ENCODE measurements at regions not wholly inside any gene's neighbourhood (a gene's known extent, or its start where the extent isn't known, plus 50 kb on each side); places are given as distances from the start of the nearest gene placed in this dataset.

DNA sequence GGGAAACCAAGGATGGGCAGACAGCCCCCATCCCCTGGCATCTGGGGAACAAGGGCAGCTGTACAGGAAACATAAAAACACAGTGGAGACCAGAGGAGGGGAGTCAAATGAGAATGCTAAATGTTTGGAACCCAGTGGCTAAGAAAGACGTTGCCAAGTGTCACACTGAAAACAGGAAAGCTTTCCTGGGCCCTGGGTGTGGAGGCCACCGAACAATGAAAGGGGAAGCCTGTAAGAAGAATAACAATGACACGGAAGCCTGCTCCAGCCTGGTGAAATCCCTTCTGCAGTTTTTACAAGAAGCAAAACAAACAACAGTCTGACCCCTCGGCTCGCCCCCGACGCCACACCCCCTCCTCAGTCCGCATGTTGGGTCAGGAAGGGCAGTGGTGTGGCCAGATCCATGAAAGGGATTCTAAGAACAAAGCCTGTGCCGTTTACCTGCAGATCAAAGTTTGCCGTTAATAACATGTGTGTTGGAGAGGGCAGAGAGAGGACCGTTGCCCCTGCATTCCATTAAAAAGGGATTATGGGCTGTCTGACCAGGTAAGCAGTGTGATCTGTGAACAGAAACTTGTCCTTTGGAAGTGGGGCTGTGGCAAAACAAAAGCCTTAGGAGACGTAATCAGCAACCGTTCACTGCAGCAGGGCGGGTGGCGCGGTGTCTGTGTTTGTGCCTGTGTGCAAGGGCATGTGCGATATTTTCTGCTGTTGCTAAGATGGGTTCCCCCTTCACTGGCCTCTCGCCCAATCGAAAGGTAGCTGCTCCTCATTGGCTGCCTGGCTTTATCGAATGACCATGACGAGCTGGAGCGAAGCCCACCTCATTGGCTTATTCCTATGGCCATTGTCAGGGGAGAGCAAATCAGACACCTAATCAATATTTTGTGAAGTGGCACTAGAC, 113.7 kb upstream of the BLID start:
- Histone ChIP-seq H4K8ac (ENCODE audit: low read depth, low read length) (no peak overlapping the region), H2AK5ac (ENCODE audit: low read length) (no peak overlapping the region), H2BK5ac (ENCODE audit: low read depth, low read length, poor library complexity) (no peak overlapping the region), H3K23ac (ENCODE audit: low read length) (no peak overlapping the region), H3K4me3 (ENCODE audit: low read depth, low read length) (no peak overlapping the region), H4K91ac (ENCODE audit: low read depth, low read length) (no peak overlapping the region), H3K9ac (ENCODE audit: low read length) (no peak overlapping the region), H2BK120ac (ENCODE audit: insufficient read depth, low read length, poor library complexity) (no peak overlapping the region), H3K27ac (ENCODE audit: low read depth, low read length) (no peak overlapping the region), H4K12ac (ENCODE audit: low read depth, low read length) (no peak overlapping the region), H3K9me3 (ENCODE audit: insufficient read depth, low read depth, low read length) (no peaks in the 10 kb centered on the region), H3K4me2 (ENCODE audit: low read length) (no peak overlapping the region), H3K79me2 (ENCODE audit: control insufficient read depth, insufficient read depth, low read length, poor library complexity) (no peaks in the 10 kb centered on the region), H2AFZ (ENCODE audit: insufficient read depth, low read length, poor library complexity) (no peak overlapping the region), H3K4ac (ENCODE audit: low read depth, low read length) (no peak overlapping the region), H2BK12ac (ENCODE audit: low read length) (no peak overlapping the region), H3K4me1 (ENCODE audit: control insufficient read depth in 1 of 2, insufficient read depth in 2 of 2, low read length in 2 of 2) (no peaks in the 10 kb centered on the region), H3K79me1 (ENCODE audit: low read length) (no peaks in the 10 kb centered on the region), H3K14ac (ENCODE audit: low read length) (no peak overlapping the region), H3K36me3 (ENCODE audit: control insufficient read depth in 1 of 2, insufficient read depth in 2 of 2, low read length in 2 of 2) (no peaks in the 10 kb centered on the region), H3K18ac (ENCODE audit: low read length) (no peak overlapping the region), H3K27me3 (ENCODE audit: insufficient read depth, low read length) (no peaks in the 10 kb centered on the region)
- no peak for DNase-seq
- WGBS (ENCODE audit: extremely low coverage, insufficient coverage, insufficient read length), result no CpG with 5 or more reads among the region's 22 CpGs

DNA sequence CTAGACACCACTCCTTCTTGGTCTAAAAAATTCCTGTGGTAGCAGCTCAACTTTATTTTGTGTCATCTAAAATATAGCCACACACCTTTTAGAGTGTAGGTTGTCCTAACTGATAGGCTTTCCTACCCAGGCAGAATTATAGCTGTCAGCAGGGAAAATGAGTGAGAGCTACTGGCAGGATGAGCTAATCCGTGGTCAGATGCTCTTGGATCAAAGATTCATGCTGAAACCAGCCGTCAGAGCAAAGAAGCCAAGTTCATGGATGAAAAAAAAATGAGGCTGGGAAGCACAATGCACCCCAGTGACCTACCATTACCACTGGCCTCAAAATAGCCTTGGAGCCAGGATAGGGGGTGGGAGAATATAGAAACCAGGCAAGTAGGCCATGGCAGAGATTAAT, 113.1 kb upstream of the BLID start:
- no peak overlapping the region for H2BK5ac ChIP-seq (ENCODE audit: low read depth, low read length, poor library complexity)
- H2BK12ac ChIP-seq (ENCODE audit: low read length), result no peak overlapping the region
- H3K27ac ChIP-seq (ENCODE audit: low read depth, low read length), result no peak overlapping the region
- no peak overlapping the region for H3K18ac ChIP-seq (ENCODE audit: low read length)
- no peaks in the 10 kb centered on the region for H3K36me3 ChIP-seq (ENCODE audit: control insufficient read depth in 1 of 2, insufficient read depth in 2 of 2, low read length in 2 of 2)
- H4K91ac ChIP-seq (ENCODE audit: low read depth, low read length), result no peak overlapping the region
- H2AFZ ChIP-seq (ENCODE audit: insufficient read depth, low read length, poor library complexity), result no peak overlapping the region
- no peaks in the 10 kb centered on the region for H3K79me1 ChIP-seq (ENCODE audit: low read length)
- no peak overlapping the region for H2AK5ac ChIP-seq (ENCODE audit: low read length)
- no peaks in the 10 kb centered on the region for H3K27me3 ChIP-seq (ENCODE audit: insufficient read depth, low read length)
- H3K4me1 ChIP-seq (ENCODE audit: control insufficient read depth in 1 of 2, insufficient read depth in 2 of 2, low read length in 2 of 2), result no peaks in the 10 kb centered on the region
- H3K9me3 ChIP-seq (ENCODE audit: insufficient read depth, low read depth, low read length), result no peaks in the 10 kb centered on the region
- H3K4ac ChIP-seq (ENCODE audit: low read depth, low read length), result no peak overlapping the region
- H2BK120ac ChIP-seq (ENCODE audit: insufficient read depth, low read length, poor library complexity), result no peak overlapping the region
- H3K4me3 ChIP-seq (ENCODE audit: low read depth, low read length), result no peak overlapping the region
- no peak overlapping the region for H4K12ac ChIP-seq (ENCODE audit: low read depth, low read length)
- DNase-seq, result no peak
- no peak overlapping the region for H3K23ac ChIP-seq (ENCODE audit: low read length)
- H3K14ac ChIP-seq (ENCODE audit: low read length), result no peak overlapping the region
- no peak overlapping the region for H4K8ac ChIP-seq (ENCODE audit: low read depth, low read length)
- no peak overlapping the region for H3K9ac ChIP-seq (ENCODE audit: low read length)
- H3K79me2 ChIP-seq (ENCODE audit: control insufficient read depth, insufficient read depth, low read length, poor library complexity), result no peaks in the 10 kb centered on the region
- no CpG with 5 or more reads among the region's 2 CpGs for WGBS (ENCODE audit: extremely low coverage, insufficient coverage, insufficient read length)
- no peak overlapping the region for H3K4me2 ChIP-seq (ENCODE audit: low read length)

DNA sequence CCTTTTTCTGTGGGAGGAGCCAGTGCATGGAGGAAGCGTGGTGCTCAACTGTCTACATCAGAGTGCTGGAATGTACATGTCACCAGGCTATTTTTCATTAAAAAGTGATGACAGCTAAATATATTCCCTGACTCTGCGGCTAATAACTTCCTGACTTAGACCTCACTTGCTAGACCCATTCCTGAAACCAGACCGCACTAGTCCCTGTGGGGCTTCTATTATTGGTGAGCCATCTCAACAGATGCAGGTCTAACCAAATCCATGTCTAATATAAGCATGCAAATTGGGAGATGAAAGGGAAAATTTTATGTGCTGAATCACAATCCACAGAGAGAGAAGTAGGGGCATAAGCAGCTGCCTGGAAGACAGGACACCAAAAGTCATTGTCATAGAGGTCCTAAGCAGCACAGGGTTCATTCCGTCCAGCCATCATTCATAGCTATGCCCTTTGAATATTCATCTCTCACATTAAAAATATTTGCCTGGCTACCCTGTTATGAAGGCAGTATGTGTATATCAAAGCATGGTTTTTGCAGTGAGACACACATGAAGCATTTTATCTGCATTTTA, 110.9 kb upstream of the BLID start:
- H3K18ac ChIP-seq (ENCODE audit: low read length), result no peak overlapping the region
- no peak overlapping the region for H3K4me2 ChIP-seq (ENCODE audit: low read length)
- no peak overlapping the region for H3K14ac ChIP-seq (ENCODE audit: low read length)
- no peak overlapping the region for H2BK12ac ChIP-seq (ENCODE audit: low read length)
- H2AK5ac ChIP-seq (ENCODE audit: low read length), result no peak overlapping the region
- no peaks in the 10 kb centered on the region for H3K79me2 ChIP-seq (ENCODE audit: control insufficient read depth, insufficient read depth, low read length, poor library complexity)
- no peaks in the 10 kb centered on the region for H3K4me1 ChIP-seq (ENCODE audit: control insufficient read depth in 1 of 2, insufficient read depth in 2 of 2, low read length in 2 of 2)
- H3K4ac ChIP-seq (ENCODE audit: low read depth, low read length), result no peak overlapping the region
- no peak overlapping the region for H2BK120ac ChIP-seq (ENCODE audit: insufficient read depth, low read length, poor library complexity)
- H2BK5ac ChIP-seq (ENCODE audit: low read depth, low read length, poor library complexity), result no peak overlapping the region
- no peaks in the 10 kb centered on the region for H3K36me3 ChIP-seq (ENCODE audit: control insufficient read depth in 1 of 2, insufficient read depth in 2 of 2, low read length in 2 of 2)
- H3K27me3 ChIP-seq (ENCODE audit: insufficient read depth, low read length), result no peaks in the 10 kb centered on the region
- H3K27ac ChIP-seq (ENCODE audit: low read depth, low read length), result no peak overlapping the region
- no peak overlapping the region for H3K4me3 ChIP-seq (ENCODE audit: low read depth, low read length)
- no peak overlapping the region for H4K8ac ChIP-seq (ENCODE audit: low read depth, low read length)
- no peak overlapping the region for H3K9ac ChIP-seq (ENCODE audit: low read length)
- no peak overlapping the region for H3K23ac ChIP-seq (ENCODE audit: low read length)
- DNase-seq, result no peak
- H3K79me1 ChIP-seq (ENCODE audit: low read length), result no peaks in the 10 kb centered on the region
- no peak overlapping the region for H4K12ac ChIP-seq (ENCODE audit: low read depth, low read length)
- no peak overlapping the region for H2AFZ ChIP-seq (ENCODE audit: insufficient read depth, low read length, poor library complexity)
- no CpG with 5 or more reads among the region's 4 CpGs for WGBS (ENCODE audit: extremely low coverage, insufficient coverage, insufficient read length)
- no peak overlapping the region for H4K91ac ChIP-seq (ENCODE audit: low read depth, low read length)
- no peaks in the 10 kb centered on the region for H3K9me3 ChIP-seq (ENCODE audit: insufficient read depth, low read depth, low read length)

DNA sequence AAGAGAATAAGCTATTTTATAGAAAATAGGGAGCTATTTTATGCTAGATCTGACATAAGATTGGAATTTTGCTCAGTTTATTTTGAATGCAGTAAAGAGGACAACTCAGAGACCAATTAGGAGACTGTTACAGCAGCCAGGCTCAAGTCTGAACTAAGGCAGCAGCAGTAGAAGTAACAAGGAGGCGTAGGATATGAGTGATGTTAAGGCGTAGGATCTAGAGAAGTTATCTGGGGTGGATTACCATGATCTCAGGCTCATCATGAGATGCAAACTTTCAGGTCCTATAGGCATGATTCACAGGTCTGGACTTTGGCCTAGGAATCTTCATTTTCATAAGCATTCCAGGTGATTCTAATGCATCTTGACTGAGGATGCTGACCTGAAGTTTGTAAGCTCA, 108.9 kb upstream of the BLID start:
- H3K14ac ChIP-seq (ENCODE audit: low read length), result no peak overlapping the region
- no peak overlapping the region for H4K12ac ChIP-seq (ENCODE audit: low read depth, low read length)
- no peaks in the 10 kb centered on the region for H3K27me3 ChIP-seq (ENCODE audit: insufficient read depth, low read length)
- no peak overlapping the region for H3K23ac ChIP-seq (ENCODE audit: low read length)
- H2BK12ac ChIP-seq (ENCODE audit: low read length), result no peak overlapping the region
- H3K36me3 ChIP-seq (ENCODE audit: control insufficient read depth in 1 of 2, insufficient read depth in 2 of 2, low read length in 2 of 2), result no peaks in the 10 kb centered on the region
- H3K4me1 ChIP-seq (ENCODE audit: control insufficient read depth in 1 of 2, insufficient read depth in 2 of 2, low read length in 2 of 2), result no peaks in the 10 kb centered on the region
- no peak overlapping the region for H3K18ac ChIP-seq (ENCODE audit: low read length)
- no peaks in the 10 kb centered on the region for H3K9me3 ChIP-seq (ENCODE audit: insufficient read depth, low read depth, low read length)
- H3K79me1 ChIP-seq (ENCODE audit: low read length), result no peaks in the 10 kb centered on the region
- no peak overlapping the region for H3K27ac ChIP-seq (ENCODE audit: low read depth, low read length)
- H3K79me2 ChIP-seq (ENCODE audit: control insufficient read depth, insufficient read depth, low read length, poor library complexity), result no peaks in the 10 kb centered on the region
- no peak overlapping the region for H4K91ac ChIP-seq (ENCODE audit: low read depth, low read length)
- H4K8ac ChIP-seq (ENCODE audit: low read depth, low read length), result no peak overlapping the region
- H3K9ac ChIP-seq (ENCODE audit: low read length), result no peak overlapping the region
- DNase-seq, result no peak
- no peak overlapping the region for H3K4me3 ChIP-seq (ENCODE audit: low read depth, low read length)
- no peak overlapping the region for H2AFZ ChIP-seq (ENCODE audit: insufficient read depth, low read length, poor library complexity)
- H3K4me2 ChIP-seq (ENCODE audit: low read length), result no peak overlapping the region
- no peak overlapping the region for H3K4ac ChIP-seq (ENCODE audit: low read depth, low read length)
- WGBS (ENCODE audit: extremely low coverage, insufficient coverage, insufficient read length), result no CpG with 5 or more reads among the region's 2 CpGs
- H2BK5ac ChIP-seq (ENCODE audit: low read depth, low read length, poor library complexity), result no peak overlapping the region
- no peak overlapping the region for H2AK5ac ChIP-seq (ENCODE audit: low read length)
- no peak overlapping the region for H2BK120ac ChIP-seq (ENCODE audit: insufficient read depth, low read length, poor library complexity)
